Hepatocyte (in vitro differentiated cells): ENCODE measurements at regions not wholly inside any gene's neighbourhood (a gene's known extent, or its start where the extent isn't known, plus 50 kb on each side); places are given as distances from the start of the nearest gene placed in this dataset.

Source experiments
- EZH2phosphoT487 ChIP-seq: fragments of 200-600 bp; sonication (generic); IDR thresholded peaks from one replicate; pipeline ENCODE4 v1.6.1; 2018; ENCODE audit warnings: antibody characterized with exemption, mild to moderate bottlenecking, low read depth, moderate library complexity; ENCODE audit not compliant: unreplicated experiment, severe bottlenecking
- TF ChIP-seq, protein P1 (sequence below): fragments of 200-600 bp; sonication (generic); IDR thresholded peaks from 2 replicates; pipeline ENCODE4 v1.5.1; 2016; ENCODE audit warnings: antibody characterized with exemption, mild to moderate bottlenecking; ENCODE audit not compliant: poor library complexity

DNA sequence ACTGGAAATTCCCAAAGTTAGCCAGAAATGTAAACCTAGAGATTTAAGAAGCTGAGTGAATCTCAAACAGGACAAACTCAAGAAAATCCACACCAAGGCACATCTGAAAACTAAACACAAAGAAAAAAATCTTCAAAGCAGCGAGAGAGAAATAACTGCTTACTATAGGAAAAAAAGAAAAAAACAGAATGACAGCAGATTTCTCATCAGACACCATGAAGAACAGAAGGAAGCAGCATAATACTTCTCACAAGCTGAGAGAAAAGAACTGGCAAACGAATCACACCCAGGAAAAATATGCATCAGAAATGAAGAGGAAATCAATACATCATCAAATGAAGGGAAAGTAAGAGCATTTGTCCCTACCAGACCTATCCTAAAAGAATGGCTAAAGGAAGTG, 236.3 kb upstream of the ADAMTS3 start:
- no peak for TF ChIP-seq EZH2phosphoT487
- TF ChIP-seq, protein P1, sequence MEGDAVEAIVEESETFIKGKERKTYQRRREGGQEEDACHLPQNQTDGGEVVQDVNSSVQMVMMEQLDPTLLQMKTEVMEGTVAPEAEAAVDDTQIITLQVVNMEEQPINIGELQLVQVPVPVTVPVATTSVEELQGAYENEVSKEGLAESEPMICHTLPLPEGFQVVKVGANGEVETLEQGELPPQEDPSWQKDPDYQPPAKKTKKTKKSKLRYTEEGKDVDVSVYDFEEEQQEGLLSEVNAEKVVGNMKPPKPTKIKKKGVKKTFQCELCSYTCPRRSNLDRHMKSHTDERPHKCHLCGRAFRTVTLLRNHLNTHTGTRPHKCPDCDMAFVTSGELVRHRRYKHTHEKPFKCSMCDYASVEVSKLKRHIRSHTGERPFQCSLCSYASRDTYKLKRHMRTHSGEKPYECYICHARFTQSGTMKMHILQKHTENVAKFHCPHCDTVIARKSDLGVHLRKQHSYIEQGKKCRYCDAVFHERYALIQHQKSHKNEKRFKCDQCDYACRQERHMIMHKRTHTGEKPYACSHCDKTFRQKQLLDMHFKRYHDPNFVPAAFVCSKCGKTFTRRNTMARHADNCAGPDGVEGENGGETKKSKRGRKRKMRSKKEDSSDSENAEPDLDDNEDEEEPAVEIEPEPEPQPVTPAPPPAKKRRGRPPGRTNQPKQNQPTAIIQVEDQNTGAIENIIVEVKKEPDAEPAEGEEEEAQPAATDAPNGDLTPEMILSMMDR = no peak
